ENCODE measurements at regions not wholly inside any gene's neighbourhood (a gene's known extent, or its start where the extent isn't known, plus 50 kb on each side); places are given as distances from the start of the nearest gene placed in this dataset.

DNA sequence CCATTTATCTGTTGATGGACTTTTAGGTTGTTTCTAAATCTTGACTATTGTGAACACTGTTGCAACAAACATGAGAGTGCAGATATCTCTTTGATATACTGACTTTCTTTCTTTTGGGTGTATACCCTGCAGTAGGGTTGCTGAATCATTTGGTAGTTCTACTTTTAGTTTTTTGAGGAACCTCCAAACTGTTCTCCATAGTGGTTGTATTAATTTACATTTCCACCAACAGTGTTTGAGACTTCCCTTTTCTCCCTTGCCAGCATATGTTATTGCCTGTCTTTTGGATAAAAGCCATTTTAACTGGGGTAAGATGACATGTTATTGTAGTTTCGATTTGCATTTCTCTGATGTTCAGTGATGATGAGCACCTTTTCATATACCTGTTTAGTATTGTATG lies 330.0 kb downstream of the DDX10 start:
- no peak for DNase-seq (ENCODE audit: low spot score)

DNA sequence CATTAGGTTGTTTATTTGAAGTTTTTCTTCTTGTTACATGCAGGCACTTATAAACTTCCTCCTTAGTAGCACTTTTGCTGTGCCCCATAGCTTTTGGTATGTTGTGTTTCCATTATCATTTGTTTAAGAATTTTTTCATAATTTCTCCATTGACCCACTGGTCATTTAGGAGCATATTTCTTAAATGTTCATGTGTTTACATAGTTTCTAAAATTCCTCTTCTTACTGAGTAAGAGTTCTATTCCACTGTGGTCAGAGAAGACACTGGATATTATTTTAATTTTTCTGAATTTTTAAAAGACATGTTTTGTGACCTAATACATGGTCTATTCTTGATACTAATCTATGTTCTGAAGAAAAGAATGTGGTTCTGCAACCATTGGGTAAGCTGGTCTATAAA lies 333.0 kb downstream of the DDX10 start:
- DNase-seq (ENCODE audit: low spot score) = no peak

DNA sequence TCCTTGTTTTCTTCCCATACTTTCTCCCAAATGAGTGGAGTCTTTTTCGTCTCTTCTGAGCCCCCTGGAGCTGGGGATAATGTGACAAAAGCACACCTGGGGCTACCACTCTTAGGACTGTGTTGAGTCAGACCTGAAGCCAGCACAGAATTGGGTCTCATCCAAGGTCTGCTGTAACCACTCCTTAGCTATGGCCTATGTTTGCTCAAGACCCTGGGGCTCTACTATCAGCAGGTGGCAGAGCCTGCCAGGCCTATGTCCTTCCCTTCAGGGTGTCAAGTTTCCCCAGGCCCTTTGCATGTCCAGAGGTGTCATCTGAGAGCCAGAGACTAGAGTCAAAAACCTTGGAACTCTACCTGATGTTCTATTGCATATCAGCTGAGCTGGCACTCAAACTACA lies 335.7 kb downstream of the DDX10 start:
- no peak for DNase-seq (ENCODE audit: low spot score)

DNA sequence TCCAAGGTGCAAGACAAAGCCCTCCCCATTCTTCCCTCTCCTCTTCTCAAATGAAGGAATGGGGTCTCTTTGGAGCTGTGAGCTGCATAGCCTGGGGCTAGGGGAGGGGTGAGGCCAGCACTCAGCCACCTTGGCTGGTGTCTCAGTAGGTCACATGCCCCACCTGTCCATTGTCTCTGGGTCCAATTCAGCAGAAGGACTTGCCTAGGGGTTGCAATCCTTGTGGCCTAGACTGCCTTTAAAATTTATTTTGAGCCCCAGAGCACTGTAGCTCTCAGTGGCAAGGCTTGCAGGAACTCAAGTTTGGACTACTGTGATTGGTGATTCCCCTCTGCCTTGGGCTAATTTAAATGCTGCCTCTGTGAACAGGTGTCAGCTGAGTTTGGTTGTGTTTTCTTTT lies 336.7 kb downstream of the DDX10 start:
- DNase-seq (ENCODE audit: low spot score) = no peak

DNA sequence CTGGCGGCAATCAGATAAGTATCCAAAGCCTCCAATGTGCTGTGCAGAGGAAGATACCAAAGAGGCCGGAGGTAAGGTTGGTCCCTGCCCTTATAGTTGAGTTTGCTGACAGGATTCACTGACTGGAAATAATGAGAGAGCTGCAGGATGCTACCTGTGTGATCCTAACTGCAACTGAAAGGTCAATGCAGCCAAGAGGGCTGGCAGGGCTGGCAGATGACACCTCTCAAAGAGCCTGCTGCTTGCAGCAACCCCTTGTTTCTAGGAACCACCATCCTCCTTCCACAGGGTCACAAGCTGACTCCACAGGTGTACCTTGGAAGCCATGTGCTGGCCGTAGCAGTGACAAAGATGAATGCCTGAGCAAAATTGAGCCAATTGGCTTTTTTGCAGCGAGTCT lies 348.1 kb downstream of the DDX10 start:
- no peak for DNase-seq (ENCODE audit: low spot score)

DNA sequence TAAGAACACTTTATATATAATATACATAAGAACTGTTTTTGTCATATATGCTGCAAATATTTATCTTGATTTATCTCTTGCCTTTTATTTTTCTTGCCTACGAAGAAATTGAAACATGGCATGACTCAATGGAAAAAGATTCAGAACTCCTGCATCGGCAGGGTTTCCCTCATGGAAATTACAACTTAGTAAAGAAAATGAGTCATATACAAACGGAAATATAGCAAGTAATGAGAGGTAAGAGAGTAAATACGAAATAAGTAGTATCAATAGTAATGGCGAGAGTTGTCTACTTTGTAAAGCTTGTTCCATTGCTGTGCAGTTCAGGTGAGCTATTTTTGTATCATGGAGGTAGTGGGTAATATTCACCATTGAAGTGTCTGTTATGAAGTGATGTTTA lies 350.4 kb downstream of the DDX10 start:
- DNase-seq (ENCODE audit: low spot score) = no peak

DNA sequence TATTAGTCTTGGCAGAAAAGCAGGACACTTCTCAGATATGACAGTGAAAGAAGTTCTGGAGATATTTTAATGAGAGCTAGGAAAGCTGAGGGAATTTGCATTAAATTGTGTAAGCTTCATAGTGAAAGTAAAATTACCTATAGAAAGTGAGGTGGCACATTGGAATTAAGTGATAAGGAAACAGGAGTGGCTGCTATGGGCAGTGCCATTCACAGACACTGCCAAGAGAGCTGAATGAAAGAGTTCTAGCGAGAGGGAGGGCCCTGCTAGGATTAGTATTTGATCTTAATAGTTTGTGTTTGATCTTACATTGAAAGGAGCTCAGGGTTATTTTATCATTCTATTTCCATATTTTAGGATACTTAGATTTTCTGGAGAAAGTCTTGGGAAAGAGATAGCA lies 351.9 kb downstream of the DDX10 start:
- DNase-seq (ENCODE audit: low spot score) = no peak

DNA sequence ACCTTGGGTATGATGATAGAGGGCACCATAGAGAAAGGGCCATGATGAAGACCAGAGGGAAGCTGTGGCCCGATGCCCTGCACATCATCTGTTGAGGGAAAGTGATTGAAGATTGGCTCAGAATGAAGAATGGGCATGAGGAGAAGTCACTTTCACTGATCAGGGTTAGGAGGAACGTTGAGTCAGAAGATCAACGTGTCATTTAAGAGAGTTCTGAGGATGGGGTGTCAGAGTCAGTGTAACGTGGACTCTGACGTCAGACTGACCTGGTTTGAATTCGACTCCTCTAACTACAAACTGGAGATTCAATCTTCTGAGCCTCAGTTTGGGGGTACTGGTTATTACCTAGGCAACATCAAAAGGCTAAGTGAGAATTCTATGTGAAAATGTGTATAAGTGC lies 352.6 kb downstream of the DDX10 start:
- DNase-seq (ENCODE audit: low spot score) = no peak

DNA sequence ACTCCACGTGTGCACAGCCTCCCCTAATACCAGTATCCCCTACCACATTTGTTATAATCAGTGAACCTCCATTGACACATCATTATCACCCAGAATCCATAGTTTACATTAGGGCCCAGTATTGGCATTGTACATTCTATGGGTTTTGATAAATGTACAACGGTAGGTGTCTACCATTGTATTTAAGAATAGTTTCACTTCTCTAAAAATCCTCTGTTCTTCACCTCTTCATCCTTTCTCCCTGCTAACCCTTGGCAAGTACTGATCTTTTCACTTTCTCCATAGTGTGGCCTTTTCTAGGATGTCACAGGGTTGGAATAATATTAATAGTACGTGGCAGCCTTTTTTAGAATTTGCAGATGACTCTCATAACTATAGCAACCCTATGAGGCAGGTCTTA lies 353.8 kb downstream of the DDX10 start:
- no peak for DNase-seq (ENCODE audit: low spot score)

DNA sequence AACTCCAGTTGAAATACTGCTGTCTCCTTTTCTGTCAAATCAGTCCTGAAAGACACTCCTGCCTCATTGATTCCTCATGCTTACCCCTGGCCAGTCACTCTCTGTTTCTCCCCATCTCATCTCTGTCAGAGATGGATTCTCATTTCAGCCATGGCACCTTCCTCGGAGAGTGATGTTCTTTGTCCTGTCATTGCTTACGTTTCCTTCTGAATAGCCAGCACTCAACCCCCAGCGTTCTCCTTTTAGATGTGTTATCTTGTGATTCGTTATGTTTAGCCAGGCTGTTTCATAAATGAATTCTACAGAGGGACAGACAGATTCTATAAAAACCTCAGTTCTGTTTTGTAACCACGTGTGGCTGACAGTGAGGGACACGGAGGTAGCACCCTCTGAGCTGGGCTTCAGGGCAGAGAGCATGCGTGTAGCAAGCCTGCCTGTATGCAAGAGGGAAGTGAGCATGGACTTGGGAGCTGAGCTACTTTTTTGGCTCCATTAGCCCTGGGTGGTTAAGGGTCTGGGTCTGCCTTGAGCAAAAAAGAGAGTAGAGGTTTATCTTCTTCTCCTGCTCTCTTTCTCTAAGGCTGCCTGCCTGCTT lies 354.6 kb downstream of the DDX10 start:
- DNase-seq (ENCODE audit: low spot score) = no peak

DNA sequence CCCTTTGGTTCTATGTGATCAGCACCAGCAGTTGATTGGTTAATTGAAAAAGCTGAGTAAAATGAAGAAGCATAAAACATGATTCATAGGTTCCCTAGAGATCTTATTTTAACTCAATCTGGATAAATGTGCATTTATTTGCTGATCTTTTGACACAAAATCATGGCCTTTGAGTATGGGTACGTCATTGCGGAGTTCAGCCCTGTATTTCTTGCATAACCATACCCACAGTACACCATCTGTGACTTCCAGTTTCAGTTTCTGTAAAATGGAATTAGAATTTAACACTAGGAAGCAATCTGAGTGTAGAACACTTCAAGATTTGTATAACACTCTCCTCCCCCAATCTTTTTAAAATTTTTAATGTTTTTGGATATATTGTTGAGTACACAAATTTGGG lies 358.2 kb downstream of the DDX10 start:
- DNase-seq (ENCODE audit: low spot score) = peak; percentile 14

DNA sequence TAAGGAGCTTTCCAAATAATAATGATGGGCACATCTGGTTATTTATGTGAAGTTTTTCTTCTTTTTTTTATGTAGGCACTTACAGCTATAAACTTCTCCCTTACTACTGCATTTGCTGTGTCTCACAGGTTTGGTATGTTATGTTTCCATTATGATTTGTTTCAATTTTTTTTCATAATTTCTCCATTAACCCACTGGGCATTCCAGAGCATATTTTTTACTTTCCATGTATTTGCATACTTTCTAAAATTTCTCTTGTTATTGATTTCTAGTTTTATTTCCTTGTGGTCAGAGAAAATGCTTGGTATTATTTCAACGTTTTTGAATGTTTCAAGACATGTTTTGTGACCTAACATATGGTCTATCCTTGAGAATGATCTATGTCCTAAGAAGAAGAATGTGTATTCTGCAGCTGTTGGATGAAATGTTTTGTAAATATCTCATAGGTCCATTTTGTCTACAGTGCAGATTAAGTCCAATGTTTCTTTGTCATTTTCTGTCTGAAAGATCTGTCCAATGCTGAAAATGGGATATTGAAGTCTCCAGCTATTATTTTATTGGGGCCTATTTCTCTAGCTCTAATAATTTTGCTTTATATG lies 362.1 kb downstream of the DDX10 start:
- no peak for DNase-seq (ENCODE audit: low spot score)

DNA sequence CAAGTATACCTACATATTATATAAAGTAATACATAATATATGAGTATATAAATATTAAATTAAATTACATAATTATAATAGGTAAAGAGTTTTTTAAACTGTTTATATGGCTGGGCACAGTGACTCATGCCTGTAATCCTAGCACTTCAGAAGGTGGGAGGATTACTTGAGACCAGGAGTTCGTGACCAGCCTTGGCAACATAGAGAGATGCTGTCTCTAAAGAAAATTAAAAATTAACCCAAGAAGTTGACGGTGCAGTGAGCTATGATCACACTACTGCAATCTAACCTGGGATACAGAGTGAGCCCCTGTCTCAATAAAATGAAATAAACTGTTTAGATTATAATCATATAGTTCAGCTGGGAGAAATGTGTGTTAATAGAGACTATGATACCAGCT lies 363.0 kb downstream of the DDX10 start:
- no peak for DNase-seq (ENCODE audit: low spot score)

DNA sequence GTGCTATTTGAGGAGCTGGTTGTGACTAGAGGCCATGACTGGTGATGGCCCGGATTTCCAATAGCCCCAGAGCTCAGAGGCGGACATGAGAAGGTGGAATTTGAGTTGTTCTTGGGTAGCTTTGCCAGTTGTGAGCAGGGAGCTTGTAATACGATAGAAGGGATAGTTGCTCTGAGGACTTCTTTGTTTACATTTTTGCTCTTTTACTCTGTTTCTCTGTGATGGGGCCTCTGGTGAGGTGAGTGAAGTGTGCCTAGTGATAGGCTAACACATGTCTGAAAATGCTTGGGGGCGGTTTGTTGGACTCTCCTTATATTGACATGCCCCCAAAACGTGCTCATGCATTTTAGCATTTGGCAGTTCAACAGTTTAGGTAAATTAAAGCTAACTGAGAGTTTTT lies 365.1 kb downstream of the DDX10 start:
- DNase-seq (ENCODE audit: low spot score) = no peak

DNA sequence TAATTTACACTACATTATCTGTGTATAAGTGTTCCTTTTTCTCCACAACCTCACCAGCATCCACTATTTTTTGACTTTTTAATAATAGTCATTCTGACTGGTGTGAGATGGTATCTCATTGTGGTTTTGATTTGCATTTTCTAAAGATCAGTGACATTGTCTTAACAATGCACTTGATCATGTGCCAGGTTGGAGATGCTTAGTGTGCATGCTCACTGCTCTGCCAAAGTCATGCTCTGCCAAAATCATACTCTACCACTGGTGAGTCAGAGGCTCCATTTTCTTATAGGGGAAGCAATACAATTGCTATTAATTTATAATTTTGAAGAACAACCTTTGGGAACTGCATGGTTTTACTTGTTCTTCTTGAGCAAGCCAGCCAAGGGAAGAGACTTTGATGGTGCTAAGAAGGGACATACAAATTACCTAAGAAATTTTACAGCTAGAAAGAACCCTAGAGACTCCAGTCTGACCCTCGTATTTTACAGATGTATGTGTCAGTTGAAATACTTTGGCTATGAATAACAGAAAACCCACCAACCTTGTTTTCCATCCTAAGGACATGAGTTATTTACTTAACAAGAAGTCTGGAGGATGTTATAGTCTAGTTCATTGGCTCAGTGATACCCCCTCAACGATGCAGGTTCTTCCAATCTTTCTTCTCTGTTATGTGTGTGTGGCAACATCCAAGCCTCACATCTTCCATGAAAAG lies 368.9 kb downstream of the DDX10 start:
- peak; percentile 78 for DNase-seq (ENCODE audit: low spot score)

DNA sequence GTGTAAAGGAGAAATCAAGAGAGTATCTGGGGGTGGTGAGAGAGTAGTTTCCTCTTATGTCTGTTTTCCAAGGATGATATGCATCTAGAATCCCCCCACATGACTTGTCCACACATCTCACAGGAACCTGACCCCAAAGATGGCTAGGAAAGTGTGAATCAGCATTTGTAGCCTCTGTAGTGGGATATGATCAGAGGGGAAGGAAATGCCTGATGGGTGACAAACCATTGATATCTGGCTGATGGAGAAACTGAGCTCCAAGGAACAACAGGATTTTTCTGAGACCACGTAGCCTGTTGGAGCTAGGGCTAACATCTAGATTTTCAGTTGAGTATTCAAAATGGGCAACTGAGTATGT lies 369.4 kb downstream of the DDX10 start:
- DNase-seq (ENCODE audit: low spot score) = no peak

DNA sequence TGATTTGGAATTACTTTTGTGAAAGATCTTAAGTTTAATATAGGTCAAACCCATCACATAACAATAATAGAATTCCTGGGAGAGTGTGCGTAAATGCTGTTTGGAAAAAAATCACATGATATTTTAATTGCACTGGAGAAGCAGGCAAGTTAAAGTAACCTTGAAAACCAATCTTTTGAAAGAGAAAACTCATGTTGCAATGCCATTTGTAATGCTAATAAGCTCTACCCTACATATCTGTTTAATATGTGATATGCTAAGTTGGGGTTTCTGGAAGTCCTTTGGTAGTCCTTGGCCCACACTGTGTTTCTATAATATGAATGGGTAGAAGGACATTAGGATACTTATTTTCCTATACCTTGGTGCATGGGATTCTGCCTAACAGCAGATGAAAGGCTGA lies 370.4 kb downstream of the DDX10 start:
- no peak for DNase-seq (ENCODE audit: low spot score)

DNA sequence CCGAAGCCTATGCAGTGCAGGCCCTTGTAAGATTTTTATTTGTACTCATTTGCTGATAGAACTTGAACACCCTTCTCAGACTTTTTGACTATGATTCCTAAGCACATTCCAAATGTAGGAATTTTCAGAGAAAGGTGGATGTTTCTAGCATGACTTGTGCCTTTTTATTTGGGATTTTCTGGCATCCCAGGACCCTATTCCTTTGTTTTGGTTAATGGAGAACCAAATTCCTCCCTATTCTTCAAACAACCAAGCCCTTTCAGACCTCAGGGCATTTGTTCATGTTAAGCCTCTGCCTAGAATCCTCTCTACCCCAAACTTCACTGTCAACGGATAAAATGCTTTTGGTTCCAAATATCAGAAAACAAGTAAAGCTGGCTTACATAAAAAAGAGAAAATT lies 371.1 kb downstream of the DDX10 start:
- no peak for DNase-seq (ENCODE audit: low spot score)

DNA sequence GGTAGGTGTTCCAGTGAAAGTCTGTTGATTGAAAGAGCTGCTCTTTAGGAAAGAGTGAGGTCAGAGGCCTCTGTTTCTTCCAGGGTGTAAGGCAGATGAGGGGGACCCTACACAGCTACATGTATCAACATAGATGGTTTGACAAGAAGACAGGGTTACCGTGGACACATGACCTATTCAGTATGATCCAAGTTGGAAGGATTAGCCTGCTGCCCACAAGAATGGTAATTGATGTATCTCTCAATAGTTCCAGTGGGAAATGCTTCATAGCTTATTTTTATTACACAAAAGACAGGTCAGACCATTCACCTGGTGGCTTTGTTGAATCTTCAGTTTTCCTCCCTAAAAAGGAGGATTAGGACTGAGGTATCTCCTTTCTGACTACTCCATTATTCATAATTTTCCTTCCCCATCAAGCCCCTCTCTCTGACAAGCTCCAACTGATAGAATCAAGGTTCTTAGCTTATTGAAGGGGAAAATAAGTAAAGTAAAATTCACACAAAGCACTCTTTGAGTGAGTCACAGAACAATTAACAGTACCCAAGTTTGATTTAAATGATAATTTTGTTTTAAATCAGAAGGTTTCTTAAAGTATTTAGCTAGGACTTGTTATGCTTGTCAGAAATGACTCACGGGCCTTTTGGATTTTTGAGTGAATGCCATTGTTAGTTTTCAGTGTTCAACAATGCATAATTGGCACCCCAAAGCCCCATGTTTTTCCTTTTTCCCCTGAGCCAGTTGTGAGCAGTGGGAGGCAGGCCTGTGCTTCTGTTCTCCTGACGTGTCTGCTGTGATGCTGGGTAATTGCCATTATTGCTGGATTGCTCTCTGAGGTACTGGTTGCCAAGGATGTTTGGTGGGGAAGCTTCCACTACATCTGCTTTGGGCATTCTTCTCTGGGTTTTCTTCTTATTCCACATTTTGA lies 373.2 kb downstream of the DDX10 start:
- DNase-seq (ENCODE audit: low spot score) = peak; percentile 92

DNA sequence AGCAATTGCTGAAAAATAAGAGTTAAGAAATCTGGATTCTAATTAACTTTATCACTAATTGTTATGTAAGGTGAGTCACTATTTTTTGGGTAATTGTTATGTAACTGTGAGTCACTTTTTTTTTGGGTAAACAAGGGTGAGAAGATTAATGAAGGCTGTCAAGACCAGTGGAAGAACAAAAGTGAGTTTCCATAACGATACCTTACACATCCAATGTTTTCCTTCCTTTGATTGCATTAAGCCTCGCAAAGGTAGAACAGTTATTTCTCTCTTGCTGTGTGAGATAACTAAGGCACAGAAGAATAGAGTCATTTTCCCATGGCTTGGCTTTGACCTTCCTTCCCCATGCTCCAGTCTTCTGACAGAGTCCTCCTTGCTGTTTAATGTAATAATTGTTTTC lies 374.7 kb downstream of the DDX10 start:
- no peak for DNase-seq (ENCODE audit: low spot score)

DNA sequence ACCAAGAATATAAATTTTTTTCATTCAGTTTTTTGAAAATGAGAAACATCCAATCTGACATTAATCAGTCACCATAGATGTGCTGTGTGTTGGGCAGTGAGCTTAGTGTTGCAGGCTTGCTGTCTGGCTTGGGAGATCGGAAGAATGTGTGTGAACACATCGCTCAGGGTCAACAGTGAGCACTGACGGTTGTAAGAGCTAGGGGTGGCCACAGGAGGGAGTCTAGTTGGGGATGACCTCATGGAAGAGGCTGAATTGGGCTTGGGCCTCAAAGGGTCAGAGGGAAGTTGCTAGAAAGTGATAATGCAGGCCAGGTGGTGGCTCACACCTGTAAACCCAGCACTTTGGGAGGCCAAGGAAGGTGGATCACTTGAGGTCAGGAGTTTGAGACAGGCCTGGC lies 375.4 kb downstream of the DDX10 start:
- DNase-seq (ENCODE audit: low spot score) = no peak

DNA sequence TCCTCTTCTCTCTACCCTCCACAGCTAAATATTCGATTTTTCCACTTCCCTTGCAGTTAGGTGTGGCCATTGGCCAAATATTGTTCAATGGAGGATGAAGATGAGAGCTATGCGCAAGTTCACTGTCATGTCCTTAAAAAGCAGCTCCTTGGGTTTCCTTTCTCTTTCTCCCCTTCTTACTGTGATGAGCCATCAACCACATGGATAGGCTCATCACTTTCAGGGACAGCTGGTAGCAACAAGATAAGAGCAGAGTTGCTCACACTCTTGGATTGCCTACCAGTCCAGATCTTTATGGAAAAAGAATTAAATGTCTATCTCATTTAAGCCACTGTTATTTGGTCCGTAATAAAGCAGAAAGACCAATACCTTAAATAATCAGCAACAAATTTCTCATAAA lies 377.0 kb downstream of the DDX10 start:
- DNase-seq (ENCODE audit: low spot score) = no peak

DNA sequence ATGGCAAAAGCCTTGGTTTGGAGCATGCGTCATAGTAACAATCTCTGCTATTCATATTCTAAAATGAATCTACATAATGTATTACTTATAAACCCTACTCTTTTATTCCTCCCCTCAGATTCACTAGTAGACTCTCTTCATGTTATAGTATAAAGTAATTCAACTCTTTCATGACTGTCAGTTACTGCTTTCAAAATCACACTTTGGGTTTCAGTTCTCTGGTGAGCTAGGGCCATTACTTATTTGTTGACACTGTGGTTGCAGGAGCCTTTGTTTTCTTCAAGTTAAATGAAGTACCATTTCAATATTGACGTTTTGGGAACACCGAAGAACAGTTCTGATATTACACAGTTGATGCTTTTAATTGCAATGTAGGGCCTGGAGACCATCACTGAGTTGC lies 378.4 kb downstream of the DDX10 start:
- DNase-seq (ENCODE audit: low spot score) = no peak
